ENCODE measurements at regions not wholly inside any gene's neighbourhood (a gene's known extent, or its start where the extent isn't known, plus 50 kb on each side); places are given as distances from the start of the nearest gene placed in this dataset.

DNA sequence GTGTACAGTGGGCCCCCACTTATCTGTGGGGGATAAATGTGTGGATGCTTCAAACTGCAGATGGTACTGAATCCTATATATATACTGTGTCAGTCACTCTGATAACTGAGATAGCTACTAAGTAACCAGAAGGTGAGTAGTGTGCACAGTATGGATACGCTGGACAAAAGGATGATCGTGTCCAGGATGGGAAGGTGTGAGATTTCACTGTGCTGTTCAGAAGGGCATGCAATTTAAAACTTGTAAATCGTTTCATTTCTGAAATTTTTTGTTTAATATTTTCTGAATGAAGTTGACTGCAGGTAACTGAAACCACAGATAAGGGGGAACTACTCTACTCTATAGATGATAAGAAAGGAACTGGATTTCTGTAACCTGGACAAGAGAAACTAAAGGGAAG lies 52.1 kb upstream of the SESN3 start:
- Histone ChIP-seq H3K9ac (replicated peaks in 1 of 4; ENCODE audit: extremely low read depth in 1 of 4, low read depth in 3 of 4, low read length in 3 of 4) (no peak overlapping the region), H2BK20ac (ENCODE audit: low read length) (0 out of 2 replicates have a peak overlapping the region, but pooled peaks have one; percentile 38), H3K27ac (ENCODE audit: low read depth, low read length) (no peak overlapping the region), H4K8ac (ENCODE audit: extremely low read depth, insufficient read depth, low read length) (no peak overlapping the region), H3K9me3 (ENCODE audit: insufficient read depth in 2 of 2, low read depth in 1 of 2, low read length in 1 of 2) (no peaks in the 10 kb centered on the region), H3K79me2 (ENCODE audit: control insufficient read depth in 1 of 2, insufficient read depth in 2 of 2, low read length in 2 of 2) (no peaks in the 10 kb centered on the region), H3K27me3 (replicated peaks in 1 of 4; ENCODE audit: control insufficient read depth in 3 of 4, extremely low read depth in 1 of 4, insufficient read depth in 3 of 4, low read length in 3 of 4) (no peaks in the 10 kb centered on the region), H3K23me2 (ENCODE audit: low read depth, low read length) (no peaks in the 10 kb centered on the region; the same call in 1 of the 2 replicates), H2AK5ac (ENCODE audit: low read depth, low read length) (no peak overlapping the region; the same call in 1 of the 2 replicates), H3K56ac (replicated peaks; ENCODE audit: insufficient read length, low read depth, low read length) (no peak overlapping the region), H3K14ac (ENCODE audit: insufficient read length) (no peak overlapping the region), H2BK120ac (replicated peaks; ENCODE audit: low read depth, low read length) (no peak overlapping the region), H3K18ac (ENCODE audit: extremely low read depth, low read length) (no peak overlapping the region), H3K4me3 (ENCODE audit: extremely low read depth in 1 of 4, insufficient read depth in 2 of 4, low read depth in 3 of 4, low read length in 4 of 4) (no peak overlapping the region), H3K4me2 (ENCODE audit: insufficient read depth in 1 of 2, low read depth in 2 of 2, low read length in 2 of 2) (no peak overlapping the region), H4K91ac (replicated peaks; ENCODE audit: insufficient read length, low read length) (no peak overlapping the region), H2BK5ac (ENCODE audit: low read depth, low read length) (no peak overlapping the region), H2AFZ (ENCODE audit: low read length) (no peak overlapping the region), H4K5ac (ENCODE audit: insufficient read length, low read depth, low read length) (no peak overlapping the region), H2BK12ac (ENCODE audit: low read depth, low read length) (no peak overlapping the region), H2BK15ac (ENCODE audit: low read length) (no peak overlapping the region), H3K23ac (ENCODE audit: insufficient read length) (no peak overlapping the region), H3K79me1 (ENCODE audit: low read depth, low read length) (no peaks in the 10 kb centered on the region), H3K36me3 (ENCODE audit: control insufficient read depth in 2 of 4, insufficient read depth in 4 of 4, low read length in 3 of 4) (no peaks in the 10 kb centered on the region), H4K20me1 (replicated peaks in 1 of 2; ENCODE audit: control insufficient read depth in 1 of 2, insufficient read depth in 2 of 2, low read length in 2 of 2) (no peaks in the 10 kb centered on the region), H3K4me1 (replicated peaks in 1 of 4; ENCODE audit: control insufficient read depth in 3 of 4, insufficient read depth in 4 of 4, low read length in 3 of 4) (peaks cover 0 to 13% (median 5%) of the 10 kb centered on the region in 4 experiments; a peak in 4 of 7 replicates), H3K4ac (replicated peaks; ENCODE audit: insufficient read length, low read depth, low read length) (no peak overlapping the region)
- no peak for TF ChIP-seq CREB1 (IDR thresholded peaks at IDR 0.05)
- no peak for TF ChIP-seq KDM1A (IDR thresholded peaks at IDR 0.05; ENCODE audit: borderline replicate concordance, low read length)
- TF ChIP-seq, protein P1, sequence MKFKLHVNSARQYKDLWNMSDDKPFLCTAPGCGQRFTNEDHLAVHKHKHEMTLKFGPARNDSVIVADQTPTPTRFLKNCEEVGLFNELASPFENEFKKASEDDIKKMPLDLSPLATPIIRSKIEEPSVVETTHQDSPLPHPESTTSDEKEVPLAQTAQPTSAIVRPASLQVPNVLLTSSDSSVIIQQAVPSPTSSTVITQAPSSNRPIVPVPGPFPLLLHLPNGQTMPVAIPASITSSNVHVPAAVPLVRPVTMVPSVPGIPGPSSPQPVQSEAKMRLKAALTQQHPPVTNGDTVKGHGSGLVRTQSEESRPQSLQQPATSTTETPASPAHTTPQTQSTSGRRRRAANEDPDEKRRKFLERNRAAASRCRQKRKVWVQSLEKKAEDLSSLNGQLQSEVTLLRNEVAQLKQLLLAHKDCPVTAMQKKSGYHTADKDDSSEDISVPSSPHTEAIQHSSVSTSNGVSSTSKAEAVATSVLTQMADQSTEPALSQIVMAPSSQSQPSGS (IDR thresholded peaks at IDR 0.05; ENCODE audit: low read length), result no peak
- no peak for TF ChIP-seq POLR2A (IDR thresholded peaks at IDR 0.05; ENCODE audit: control extremely low read depth in 1 of 2, low read depth in 2 of 2, low read length in 2 of 2)
- no peak for TF ChIP-seq KDM4A (IDR thresholded peaks at IDR 0.05; ENCODE audit: low read depth, low read length, severe bottlenecking)
- ChIA-PET POLR2A (ENCODE audit: partially characterized antibody) (no interaction called here), CTCF (ENCODE audit: partially characterized antibody) (interaction anchor here (1.1 to 1.4 kb wide), 4 partner anchors 17 to 128 kb away, joined by 3 to 5 read pairs (median 4); no protein-coding TSS in a partner anchor)
- WGBS, 2 experiments (ENCODE audit: extremely low coverage in 1 of 2, insufficient coverage in 1 of 2, insufficient read length in 1 of 2, insufficient replicate concordance in 2 of 2, low coverage in 1 of 2, low lambda C conversion rate in 2 of 2, missing lambda C conversion rate in 1 of 2), result 86% methylated on average over 3 of the region's 3 CpGs; no CpG with 5 or more reads in 1 of the 2 experiments
- FAIRE-seq (no peak), DNase-seq (ENCODE audit: low read depth in 1 of 2, low spot score in 2 of 2) (no peak)
